Urinary bladder (tissue), 3 donors: ENCODE measurements at regions not wholly inside any gene's neighbourhood (a gene's known extent, or its start where the extent isn't known, plus 50 kb on each side); places are given as distances from the start of the nearest gene placed in this dataset.
"Not testable (repeated sequence)": the region's sequence is repeated elsewhere in the genome, so short reads cannot be mapped to it uniquely, and the experiment has no call there.

ENCODE experiments used
- DNase-seq: peaks from one replicate; pipeline ENCODE4 v3.0.0-alpha.2; 2015; ENCODE audit errors: extremely low spot score
- H3K27ac ChIP-seq: one replicate; pipeline ENCODE4 v1.5.1; 2013; ENCODE audit warnings: low read depth, mild to moderate bottlenecking, moderate library complexity
- H3K36me3 ChIP-seq: one replicate; pipeline ENCODE4 v1.6.1; 2013; ENCODE audit warnings: mild to moderate bottlenecking, moderate library complexity; ENCODE audit not compliant: insufficient read depth
- H3K4me1 ChIP-seq: one replicate; pipeline ENCODE4 v1.6.1; 2013; ENCODE audit warnings: mild to moderate bottlenecking, moderate library complexity; ENCODE audit not compliant: insufficient read depth
- H3K4me3 ChIP-seq: one replicate; pipeline ENCODE4 v1.5.1; 2013; ENCODE audit warnings: low read depth, low read length
- WGBS: extraction: QIAGEN DNeasy Blood & Tissue Kit; methylation state at CpG from one replicate; pipeline ENCODE4 v1.1.7; 2013; 5-methylcytosine and 5-hydroxymethylcytosine counted together
- donor health status: healthy with polysubstance abuse.
- donor health status: healthy.

DNA sequence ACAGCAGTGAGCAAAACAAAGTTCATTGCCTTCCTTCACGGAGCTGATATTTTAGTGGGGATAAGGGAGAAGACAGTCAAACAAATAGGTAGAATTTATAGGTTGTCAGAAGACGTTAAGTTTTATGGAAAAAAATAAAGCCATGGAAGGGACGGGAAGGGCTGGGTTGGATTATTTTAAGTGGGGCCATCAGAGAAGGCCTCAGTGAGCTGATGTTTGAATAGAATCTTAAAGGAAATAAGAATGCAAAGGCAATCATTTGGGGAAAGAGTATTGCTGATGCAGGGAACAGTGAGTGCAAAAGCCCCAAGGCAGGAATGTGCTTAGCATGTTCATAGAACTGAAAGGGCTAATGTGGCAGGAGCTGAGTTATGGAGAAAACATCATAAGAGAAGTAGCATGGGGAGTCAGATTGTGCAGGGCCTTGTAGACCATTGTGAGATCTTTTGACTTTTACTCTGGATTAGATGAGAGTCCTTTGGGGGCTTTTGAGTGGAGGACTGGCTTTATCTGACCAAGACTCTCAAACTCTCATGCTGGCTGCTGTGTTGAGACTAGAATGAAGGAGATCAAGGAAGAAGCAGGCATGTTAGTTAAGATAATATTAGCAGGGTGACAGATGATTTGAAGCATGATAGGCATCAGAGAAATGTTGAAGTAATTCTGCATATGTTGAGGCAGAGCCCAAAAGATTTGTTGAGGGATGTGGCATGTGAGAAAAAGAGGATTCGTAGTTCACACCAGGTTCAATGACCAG is 104.5 kb upstream of the TPTE start:
- DNase-seq, H3K36me3 ChIP-seq, H3K27ac ChIP-seq, H3K4me3 ChIP-seq, H3K4me1 ChIP-seq: not testable (repeated sequence)
- 50% methylated on average over 4 of the region's 4 CpGs for WGBS

DNA sequence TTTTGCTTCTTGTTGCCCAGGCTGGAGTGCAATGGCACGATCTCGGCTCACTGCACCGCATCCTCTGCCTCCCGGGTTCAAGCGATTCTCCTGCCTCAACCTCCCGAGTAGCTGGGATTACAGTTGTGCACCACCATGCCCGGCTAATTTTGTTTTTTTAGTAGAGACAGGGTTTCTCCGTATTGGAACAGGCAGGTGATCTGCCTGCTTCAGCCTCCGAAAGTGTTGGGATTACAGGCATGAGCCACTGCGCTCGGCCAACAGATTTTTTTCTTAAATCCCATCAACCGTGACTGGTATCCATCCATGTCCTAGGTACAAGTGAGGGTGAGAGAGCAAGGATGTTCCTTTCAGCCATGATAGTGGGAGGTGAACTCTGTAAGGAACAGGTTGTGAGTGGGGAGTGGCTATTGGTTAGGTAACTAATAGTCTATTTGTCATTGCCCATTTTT is 103.8 kb upstream of the TPTE start:
- not testable (repeated sequence) for DNase-seq, H3K4me1 ChIP-seq, H3K4me3 ChIP-seq, H3K27ac ChIP-seq, H3K36me3 ChIP-seq
- 74% methylated on average over 12 of the region's 12 CpGs for WGBS

GRCh38 chr21:10418250-10419048 is 102.9 kb upstream of the TPTE start:
- 55% methylated on average over 4 of the region's 4 CpGs for WGBS
- DNase-seq, H3K27ac ChIP-seq, H3K4me3 ChIP-seq, H3K4me1 ChIP-seq, H3K36me3 ChIP-seq: not testable (repeated sequence)

DNA sequence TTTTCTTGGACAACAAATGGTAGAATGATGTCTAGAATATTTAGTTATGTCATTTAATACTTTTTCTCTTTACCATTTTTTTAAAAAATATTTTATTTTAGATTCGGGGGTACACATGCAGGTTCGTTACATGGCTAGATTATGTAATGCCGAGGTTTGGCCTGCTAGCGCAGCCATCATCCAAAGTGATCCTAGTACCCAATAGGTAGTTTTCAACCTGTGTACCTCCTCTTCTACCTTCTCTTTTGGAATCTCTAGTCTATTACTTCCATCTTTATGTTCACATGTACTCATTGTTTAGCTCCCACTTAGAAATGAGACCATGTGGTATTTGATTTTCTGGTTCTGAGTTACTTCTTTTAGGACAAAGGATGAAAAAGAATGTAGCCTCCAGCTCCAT is 100.2 kb upstream of the TPTE start:
- DNase-seq, H3K36me3 ChIP-seq, H3K4me3 ChIP-seq, H3K4me1 ChIP-seq, H3K27ac ChIP-seq: not testable (repeated sequence)
- WGBS = 68% methylated on average over 4 of the region's 4 CpGs

- not testable (repeated sequence) for H3K4me3 ChIP-seq, H3K27ac ChIP-seq, H3K36me3 ChIP-seq, DNase-seq, H3K4me1 ChIP-seq
- WGBS = 47% methylated on average over 2 of the region's 2 CpGs
Observed at GRCh38 chr21:10421601-10422000, 99.8 kb upstream of the TPTE start.

DNA sequence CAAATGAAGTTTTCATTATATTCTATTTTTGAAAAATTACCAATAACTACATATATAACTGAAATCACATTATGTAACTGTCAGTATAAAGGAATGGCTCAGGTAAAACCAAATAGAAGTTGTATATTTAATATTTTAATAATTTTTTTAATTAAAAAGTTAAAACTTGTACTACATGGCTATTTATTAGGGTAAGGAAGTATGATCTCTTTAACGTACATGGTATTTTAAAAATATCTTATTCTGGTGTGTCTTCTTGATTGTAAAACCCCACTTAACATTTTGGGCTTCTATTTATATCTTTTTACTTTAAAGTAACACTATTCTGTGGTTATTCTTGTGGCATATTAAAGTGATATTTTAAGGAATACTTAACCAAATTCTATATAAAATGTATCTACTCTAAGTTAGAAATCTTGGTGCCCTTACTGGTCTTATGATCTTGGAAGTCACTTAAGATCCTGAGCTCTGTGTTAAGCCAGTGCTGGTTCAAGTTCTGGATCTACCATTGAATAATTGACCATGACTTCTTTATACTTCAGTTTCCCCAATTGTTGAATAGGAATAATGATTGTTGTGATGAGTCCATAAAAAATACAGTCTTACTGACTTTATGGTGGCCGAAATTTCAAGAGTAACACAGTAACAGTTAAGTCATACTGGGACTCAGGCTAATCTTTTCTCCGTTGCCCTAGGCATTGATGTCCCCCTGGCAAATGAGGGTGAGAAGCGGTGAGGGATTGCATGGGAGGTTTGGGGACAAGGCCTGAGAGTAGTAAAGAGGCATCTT is 97.1 kb upstream of the TPTE start:
- 57% methylated on average over 4 of the region's 4 CpGs for WGBS
- H3K36me3 ChIP-seq, H3K27ac ChIP-seq: not testable (repeated sequence)

DNA sequence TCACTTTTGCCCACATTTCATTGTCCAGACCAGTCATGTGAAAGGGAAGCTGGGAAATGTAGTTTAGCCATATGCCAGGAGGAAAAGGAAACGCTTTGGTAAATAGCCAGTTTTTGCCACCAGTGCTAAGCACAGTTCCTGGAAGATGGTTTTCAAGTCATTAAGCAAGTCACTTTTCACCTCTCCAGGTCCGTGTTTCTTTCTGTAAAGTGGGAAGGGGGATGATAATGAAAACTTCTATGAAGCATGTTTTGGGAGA is 96.6 kb upstream of the TPTE start:
- not testable (repeated sequence) for DNase-seq, H3K36me3 ChIP-seq, H3K4me3 ChIP-seq, H3K27ac ChIP-seq, H3K4me1 ChIP-seq
- WGBS = 30% methylated on average over 1 of the region's 2 CpGs

More for the DNA sequence above, 97.1 kb upstream of the TPTE start:
- not testable (repeated sequence) for DNase-seq, H3K4me1 ChIP-seq, H3K4me3 ChIP-seq

DNA sequence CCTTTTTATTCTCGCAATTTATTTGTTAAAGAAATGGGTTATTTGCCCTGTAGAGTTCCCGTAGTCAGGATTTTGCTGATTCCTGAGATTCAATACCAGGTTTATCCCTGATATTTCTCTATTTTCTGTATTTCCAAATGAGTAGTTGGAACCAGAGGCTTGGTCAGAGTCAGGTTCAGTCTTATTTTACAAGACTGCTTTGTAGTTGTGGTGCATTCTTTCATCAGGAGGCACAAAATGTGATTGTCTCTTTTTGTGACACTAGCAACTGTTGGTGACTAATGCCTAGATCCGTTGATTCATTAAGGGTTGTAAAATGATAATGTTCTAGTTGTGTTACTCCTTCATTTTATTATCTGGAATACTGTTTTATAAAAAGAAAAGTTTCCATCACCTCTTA is 95.5 kb upstream of the TPTE start:
- 69% methylated on average over 3 of the region's 3 CpGs for WGBS
- no peak for DNase-seq
- Histone ChIP-seq H3K36me3 (no peaks in the 10 kb centered on the region), H3K27ac (no peak overlapping the region), H3K4me1 (no peaks in the 10 kb centered on the region), H3K4me3 (no peak overlapping the region)

GRCh38 chr21:10426812-10427211 is 94.6 kb upstream of the TPTE start:
- 55% methylated on average over 2 of the region's 2 CpGs for WGBS

DNA sequence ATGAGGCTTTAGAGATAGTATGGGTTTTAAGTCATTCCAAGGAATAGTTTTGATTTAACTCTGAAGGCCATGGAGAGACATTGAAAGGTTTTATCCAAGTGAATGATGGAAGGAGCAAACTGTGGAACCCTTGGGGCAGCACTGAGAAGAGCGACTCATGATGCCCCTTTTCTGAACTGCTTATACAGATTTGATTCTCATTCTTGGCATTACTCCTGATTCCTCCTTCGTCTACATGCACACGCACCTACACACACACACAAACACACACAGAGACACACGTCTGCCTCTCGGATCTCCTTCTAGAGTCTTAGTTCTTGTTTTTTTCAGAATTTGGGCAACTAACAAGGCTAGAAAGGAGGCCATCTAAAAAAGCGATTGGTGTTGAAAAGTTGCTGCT is 94.1 kb upstream of the TPTE start:
- not testable (repeated sequence) for H3K4me1 ChIP-seq, DNase-seq, H3K4me3 ChIP-seq, H3K27ac ChIP-seq, H3K36me3 ChIP-seq
- 66% methylated on average over 6 of the region's 6 CpGs for WGBS

More at GRCh38 chr21:10426812-10427211, 94.6 kb upstream of the TPTE start:
- not testable (repeated sequence) for H3K36me3 ChIP-seq, H3K4me1 ChIP-seq, H3K4me3 ChIP-seq, DNase-seq, H3K27ac ChIP-seq

- H3K4me1 ChIP-seq, H3K27ac ChIP-seq, DNase-seq, H3K4me3 ChIP-seq, H3K36me3 ChIP-seq: not testable (repeated sequence)
- WGBS = 17% methylated on average over 1 of the region's 1 CpG
Observed at GRCh38 chr21:10428981-10429534, 92.3 kb upstream of the TPTE start.

DNA sequence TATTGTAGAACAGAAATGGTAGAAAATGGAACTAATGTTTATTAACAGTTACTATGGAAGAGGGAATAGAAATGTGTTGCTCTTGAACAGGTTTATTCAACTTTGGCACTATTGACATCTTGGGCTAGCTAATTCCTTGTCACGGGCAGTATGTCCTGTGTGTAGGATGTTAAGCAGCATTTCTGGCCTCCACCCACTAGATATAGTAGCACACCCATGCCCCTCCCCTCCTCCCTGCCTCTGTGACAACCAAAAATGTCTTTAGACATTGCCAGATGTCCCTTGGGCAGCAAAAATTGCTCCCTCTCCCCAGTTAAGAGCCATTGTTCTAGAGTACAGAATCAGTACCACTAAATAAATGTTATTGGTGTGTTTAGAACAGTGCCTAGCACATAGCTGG is 91.4 kb upstream of the TPTE start:
- Histone ChIP-seq H3K36me3 (no peaks in the 10 kb centered on the region), H3K4me3 (no peak overlapping the region), H3K4me1 (no peaks in the 10 kb centered on the region), H3K27ac (no peak overlapping the region)
- WGBS = 61% methylated on average over 1 of the region's 1 CpG
- DNase-seq = no peak

- not testable (repeated sequence) for H3K4me3 ChIP-seq, DNase-seq, H3K27ac ChIP-seq, H3K36me3 ChIP-seq, H3K4me1 ChIP-seq
- 60% methylated on average over 6 of the region's 6 CpGs for WGBS
Observed at GRCh38 chr21:10431995-10432394, 89.4 kb upstream of the TPTE start.
